ENCODE measurements at regions not wholly inside any gene's neighbourhood (a gene's known extent, or its start where the extent isn't known, plus 50 kb on each side); places are given as distances from the start of the nearest gene placed in this dataset.

DNA sequence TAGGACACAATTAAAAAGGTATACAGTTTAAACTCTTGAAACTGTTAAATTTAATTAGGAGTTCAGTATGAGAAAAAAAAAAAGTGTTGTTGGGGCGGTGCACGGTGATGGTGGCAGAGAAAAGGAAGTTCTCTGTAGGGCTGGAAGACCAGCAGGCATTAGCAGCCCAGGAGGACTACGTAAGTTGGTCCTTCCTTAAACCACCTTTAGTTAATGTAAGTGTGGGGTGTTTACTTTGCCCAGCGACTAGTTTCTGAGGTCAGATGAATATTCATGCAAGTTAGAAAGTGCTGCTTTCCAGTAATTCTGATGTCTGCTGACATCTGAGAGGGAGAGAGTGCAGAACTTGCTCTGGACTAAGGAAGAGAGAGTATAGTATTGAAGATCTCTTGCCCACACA, 54.9 kb downstream of the NKX2-1 start:
- no peak for ATAC-seq

DNA sequence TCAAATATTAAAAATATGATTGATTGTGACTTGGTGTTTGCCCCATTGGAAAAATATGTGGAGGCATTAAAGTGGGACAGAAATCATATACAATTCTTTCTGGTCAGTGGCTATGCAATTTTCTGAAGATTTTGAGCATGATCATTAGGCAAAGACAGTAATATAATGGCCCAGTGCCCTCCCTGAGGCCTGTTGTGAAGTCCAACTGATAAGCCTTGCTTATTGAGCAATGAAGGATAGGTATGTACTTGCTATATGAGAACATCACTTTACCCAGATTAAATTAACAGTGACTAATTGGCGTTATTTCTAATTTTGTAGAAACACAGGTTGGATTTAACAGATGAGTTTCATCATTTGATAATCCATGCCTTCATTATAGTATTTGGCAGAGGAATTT, 57.1 kb downstream of the NKX2-1 start:
- ATAC-seq (peak; percentile 53), DNase-seq (ENCODE audit: low spot score) (no peak)

More for the DNA sequence above, 54.9 kb downstream of the NKX2-1 start:
- DNase-seq (ENCODE audit: low spot score), result no peak

DNA sequence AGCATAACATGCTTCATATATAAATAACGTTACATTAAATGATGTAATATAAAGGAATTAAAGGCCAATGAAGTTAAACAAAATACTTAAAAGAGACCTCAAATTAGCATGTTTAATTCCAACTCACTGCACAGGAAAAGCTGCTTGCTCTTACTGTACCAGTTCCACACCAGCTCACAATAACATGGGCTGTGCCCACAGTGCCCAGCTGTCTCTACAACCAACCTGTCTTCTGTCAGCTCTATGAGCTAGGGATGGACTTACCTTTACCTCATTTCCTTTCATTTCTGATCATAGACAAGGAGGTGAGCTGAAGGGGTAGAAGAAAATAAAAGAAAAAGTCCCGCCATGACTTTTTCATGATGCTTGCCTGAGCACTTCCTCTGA, 64.8 kb downstream of the NKX2-1 start:
- DNase-seq (ENCODE audit: low spot score) (no peak), ATAC-seq (peak; percentile 16)

DNA sequence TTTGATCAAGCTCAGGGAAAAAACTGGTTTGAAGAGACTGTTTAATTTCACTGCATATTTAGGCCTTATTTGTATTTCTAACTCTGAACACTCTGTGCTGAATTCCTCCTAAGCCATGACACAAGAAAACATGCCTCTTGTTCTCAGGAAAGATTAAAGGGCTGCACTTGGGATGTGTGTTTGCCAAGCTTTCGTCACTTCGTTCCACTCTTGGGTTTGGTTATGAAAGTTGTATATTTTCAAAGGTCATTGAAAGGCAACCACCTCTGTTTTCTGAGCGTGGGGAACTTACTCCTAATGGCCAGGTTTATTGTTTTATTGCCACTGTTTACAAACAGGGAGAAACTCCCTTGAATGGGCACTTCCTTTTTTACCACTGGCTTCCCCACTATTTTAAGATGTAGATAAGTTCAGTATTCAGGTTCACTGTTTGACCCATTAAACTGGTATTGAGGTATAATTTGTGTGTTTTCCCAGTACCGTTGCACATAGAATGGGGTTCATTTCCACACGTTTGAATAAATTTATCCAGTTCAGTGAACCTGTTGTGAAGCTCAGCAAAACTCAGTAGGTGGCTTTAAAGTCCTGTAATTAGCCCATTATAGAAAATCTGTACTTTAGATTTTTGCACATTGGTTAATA, 65.3 kb downstream of the NKX2-1 start:
- DNase-seq (ENCODE audit: low spot score), result peak; percentile 64
- peak; percentile 79 for ATAC-seq

DNA sequence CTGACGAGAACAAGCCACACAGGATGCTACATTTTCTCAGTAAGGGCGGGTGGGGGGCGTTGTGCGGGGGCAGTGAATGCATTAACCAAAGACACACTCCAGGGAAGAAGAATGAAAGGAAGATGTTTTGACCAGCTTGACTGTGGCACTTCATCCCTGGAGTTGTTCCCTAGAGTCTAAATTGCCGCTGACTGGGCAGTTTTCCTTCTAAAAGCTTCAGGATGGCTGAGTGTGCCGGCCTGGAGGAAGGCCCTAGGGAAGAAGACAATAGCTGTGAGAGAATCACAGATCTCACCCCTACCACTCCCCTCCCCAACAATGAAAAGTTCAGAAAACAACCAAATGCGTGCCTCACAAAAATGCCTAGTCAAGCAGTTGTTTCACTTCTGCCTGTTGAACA, 67.2 kb downstream of the NKX2-1 start:
- DNase-seq (ENCODE audit: low spot score) (no peak), ATAC-seq (no peak)

DNA sequence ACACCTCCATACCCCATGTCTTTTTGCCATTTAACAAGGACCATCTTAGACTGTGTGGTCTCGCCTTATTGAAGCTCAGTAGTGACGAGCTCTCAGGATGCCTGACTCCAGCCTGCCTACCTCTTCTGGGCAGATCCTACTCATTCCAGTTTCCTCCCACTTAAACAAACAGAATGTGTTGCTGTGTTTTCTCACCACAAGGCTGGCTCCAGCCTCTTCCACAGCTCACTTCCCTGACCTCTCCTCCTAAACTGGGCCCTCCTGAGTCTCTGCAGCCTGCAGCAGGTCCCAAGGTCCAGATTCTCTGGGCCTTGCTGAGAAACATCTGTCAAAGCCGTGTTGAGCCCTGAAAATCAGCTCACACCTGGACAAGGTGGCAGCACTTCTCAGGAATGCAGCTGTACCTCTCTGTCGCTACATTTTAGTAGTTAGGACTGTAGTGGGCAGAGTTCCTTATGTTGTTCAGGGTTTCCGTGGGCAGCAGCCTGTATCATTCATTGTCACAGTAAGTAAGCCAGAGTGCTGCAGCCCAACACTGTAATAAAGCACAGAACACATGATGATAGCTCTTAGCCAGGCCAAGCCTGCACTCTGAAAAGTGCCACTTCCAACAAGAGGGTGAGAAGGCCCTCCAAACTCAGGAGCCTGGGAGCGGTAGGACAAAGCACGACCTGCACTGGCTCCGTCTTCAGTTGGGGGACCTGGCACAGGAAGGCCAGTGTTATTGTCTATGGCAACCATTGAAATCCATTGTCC, 68.5 kb downstream of the NKX2-1 start:
- peak; percentile 80 for ATAC-seq
- DNase-seq (ENCODE audit: low spot score), result peak; percentile 49

DNA sequence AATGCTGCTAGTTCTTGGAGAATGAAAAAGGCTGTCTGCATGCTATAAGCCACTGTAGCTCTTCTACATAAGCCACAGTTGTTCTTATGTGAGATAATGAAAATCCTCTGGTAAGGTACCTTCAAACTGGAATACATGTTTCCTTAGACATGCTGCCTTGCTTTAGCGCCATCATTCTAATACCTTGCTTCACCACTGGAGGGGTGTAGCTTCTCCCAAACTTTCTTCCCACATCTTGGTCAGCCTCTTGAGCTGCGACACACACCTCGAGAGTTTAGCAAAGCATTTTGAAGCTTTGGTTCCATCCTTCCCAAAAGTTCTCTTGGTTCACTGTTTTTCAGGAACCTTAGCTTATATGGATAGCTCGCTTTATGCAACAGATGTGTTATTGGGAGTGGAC, 69.5 kb downstream of the NKX2-1 start:
- ATAC-seq (no peak), DNase-seq (ENCODE audit: low spot score) (no peak)

DNA sequence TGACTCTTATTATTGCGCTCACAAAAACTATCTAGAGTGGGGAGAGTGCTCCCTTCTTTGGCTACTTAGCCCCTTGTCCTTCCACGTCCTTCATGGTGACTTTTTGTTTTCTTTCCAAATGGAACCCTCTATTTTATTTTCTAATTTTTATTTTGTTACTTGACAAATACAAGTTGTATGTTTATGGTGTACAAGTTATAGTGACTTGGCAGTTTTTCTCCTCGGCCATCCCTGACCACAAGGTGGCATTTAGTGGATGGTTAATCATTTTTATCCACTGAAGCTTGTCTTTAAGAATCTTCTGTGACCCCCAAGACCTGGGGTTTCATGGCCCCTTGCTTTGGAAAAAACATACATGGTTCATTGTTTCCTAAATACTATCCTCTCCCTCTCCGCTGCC, 70.1 kb downstream of the NKX2-1 start:
- DNase-seq (ENCODE audit: low spot score) (no peak), ATAC-seq (no peak)

DNA sequence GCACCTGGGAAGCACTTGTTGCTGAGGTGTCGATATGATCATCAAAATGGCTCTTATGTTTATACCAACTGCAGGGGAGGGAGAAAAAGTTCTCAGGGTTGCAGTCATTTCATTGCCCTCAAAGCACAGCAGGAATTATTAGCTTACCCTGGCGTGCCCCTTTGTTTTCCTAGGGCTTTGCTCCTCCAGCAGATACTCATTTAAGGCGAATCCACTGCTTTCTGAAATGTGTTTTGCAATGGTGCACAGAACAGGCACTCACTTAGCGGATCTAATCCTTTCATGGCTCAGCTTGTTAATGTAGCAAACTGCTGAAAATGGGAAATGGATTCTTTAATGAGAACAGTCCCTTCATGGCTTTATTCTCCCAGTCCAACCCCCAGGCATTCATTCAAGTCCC, 76.7 kb downstream of the NKX2-1 start:
- DNase-seq (ENCODE audit: low spot score), result no peak
- no peak for ATAC-seq

DNA sequence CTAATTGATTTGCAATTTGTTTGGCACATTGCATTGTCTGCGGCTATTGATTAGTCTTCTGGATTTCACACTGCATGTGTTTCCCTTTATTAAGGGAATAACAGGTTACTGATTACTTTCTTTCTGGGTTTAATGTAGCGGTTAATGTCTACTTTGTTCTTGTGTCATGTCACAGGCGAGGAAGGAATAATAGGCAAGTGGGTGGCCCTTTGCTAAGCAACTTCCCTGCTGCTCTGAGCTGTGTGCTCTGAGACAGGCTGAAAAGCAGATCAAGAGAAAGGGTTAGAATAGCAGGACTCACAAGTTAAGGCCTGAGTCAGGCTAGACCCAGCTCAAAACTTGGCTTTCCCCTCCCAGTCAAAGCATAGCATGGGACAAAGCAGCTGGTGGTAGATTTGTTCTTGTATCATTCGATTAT, 77.2 kb downstream of the NKX2-1 start:
- peak; percentile 44 for ATAC-seq
- no peak for DNase-seq (ENCODE audit: low spot score)

DNA sequence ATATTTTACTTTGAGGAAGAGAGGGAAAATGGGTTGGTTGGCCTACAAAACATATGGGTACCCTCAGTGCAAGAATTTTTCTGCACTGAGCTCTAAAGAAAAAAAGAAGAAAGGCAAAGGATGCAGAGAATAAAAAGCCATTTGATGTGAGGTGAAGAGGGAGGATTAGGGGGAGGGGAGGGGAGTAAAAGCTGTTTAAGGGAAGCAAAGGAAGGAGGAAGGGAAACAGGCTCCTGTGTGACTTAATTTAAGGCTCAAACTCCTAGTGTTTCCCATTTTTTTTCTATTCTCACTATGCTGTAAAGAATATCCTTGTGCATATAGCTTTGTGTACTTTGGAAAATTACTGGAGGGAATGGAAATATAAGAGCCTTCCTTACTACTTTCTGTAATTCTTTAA, 78.7 kb downstream of the NKX2-1 start:
- ATAC-seq, result no peak

DNA sequence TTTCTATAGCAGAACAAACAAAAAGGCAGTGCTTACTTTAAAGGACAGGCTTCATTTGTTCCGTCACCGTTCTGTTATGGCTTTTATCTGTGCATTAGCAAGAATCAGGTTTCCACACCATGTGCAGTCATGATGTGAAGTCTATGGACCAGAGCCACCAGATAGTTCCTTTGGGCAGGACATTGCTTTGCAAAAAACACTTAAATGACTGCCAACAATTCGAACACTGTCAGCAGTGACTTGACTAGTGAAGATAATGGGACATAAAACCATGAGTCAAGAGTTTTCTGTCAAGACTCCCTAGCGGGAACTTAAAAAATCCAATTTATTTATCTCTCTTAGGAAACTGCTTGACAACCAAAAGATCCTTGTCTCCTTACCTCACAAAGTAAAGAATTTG, 80.3 kb downstream of the NKX2-1 start:
- DNase-seq (ENCODE audit: low spot score), result no peak
- ATAC-seq, result peak; percentile 60

More for the DNA sequence above, 78.7 kb downstream of the NKX2-1 start:
- DNase-seq (ENCODE audit: low spot score), result no peak

DNA sequence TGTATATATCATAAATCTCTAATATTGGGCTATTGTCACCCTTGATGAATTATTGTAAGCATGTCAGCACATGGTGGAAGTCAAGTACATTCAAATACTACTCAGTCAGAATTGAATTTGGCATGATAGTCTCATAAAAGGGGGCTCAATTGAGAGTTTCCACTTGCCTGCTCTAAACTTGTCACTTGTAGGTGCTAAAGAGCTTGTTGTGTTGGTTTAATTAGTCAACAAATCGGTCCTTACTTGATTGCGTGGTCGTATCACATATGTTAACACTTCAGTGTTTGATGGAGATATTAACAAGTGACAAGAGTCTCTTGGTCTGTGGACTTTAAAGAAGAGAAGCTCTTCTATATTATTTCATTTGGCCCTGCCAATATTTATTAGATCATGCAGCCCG, 81.1 kb downstream of the NKX2-1 start:
- DNase-seq (ENCODE audit: low spot score) (no peak), ATAC-seq (no peak)

DNA sequence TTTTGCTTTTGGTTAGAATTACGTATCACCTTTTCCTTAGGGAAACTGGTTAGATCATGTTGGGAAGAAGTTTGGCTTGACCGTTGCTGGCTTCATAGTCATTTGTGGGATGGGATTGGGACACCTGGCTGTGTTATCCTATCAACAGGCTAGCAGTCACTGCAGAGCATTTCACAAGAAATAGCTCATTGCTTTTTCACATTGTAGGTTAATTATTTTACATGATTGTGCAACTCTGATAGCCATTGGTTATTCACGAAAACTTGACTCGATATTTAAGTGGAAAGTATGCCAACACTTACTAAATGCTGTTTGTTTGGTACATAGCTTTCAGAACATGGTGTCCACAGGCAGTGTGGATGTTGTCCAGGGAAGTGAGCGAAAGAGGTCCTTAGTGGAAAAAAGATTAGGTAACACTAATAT, 89.4 kb downstream of the NKX2-1 start:
- ATAC-seq (peak; percentile 94), DNase-seq (ENCODE audit: low spot score) (peak; percentile 81)

DNA sequence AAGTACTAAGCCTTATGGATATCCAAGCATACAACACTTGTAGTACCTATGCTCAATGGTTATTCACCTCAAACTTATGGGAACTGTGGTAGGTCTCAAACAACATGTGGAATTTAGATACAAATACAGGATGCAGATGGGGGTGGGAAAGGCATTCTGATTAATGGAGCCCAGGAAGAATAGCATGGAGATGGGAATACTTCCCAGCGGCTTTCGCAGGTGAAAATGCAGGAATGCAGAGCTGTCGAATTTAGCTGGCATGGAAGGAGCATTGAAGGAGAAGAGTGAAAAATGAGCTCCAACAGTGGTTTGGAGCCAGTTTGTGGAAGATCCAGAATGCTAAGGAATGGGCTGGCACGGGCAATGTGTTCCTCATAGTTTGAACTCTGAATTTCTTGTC, 89.9 kb downstream of the NKX2-1 start:
- peak; percentile 57 for ATAC-seq
- DNase-seq (ENCODE audit: low spot score), result no peak

DNA sequence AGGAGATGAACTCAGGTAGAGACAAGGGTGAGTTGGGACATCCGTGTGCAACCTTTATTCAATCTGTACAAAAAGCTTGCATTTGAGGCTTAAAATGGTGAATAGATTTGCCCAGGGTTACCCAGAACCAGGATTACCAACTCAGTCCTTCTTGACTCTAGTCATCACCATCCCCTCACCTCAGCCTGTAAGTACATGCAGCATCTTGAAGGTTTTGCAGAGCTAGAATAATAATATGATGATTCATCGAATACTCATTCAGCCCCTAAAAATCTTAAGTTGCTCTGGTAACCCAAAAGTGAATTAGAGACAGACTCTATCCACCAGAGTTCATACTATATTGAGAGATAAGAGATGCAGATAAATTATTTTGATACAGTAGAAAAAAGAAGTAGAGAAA, 90.3 kb downstream of the NKX2-1 start:
- DNase-seq (ENCODE audit: low spot score) (no peak), ATAC-seq (no peak)

DNA sequence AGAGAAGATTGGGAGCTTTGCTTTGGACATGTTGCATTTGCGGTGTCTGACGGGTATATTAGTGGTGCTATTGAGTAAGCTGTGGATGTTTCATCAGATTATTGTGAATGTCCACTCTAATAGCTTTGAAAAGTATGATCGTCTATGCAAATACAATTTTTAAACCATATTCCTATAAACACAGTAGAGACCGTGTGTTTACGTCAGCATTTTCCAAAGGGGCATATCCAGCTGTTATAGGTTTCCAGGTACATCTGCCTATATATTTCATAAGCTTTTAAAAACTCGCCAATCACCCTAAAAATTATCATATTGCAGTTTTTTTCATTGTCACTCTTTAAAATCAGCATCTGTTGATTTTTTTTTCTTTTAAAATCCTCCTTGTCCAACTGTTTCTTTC, 91.7 kb downstream of the NKX2-1 start:
- no peak for DNase-seq (ENCODE audit: low spot score)
- no peak for ATAC-seq

DNA sequence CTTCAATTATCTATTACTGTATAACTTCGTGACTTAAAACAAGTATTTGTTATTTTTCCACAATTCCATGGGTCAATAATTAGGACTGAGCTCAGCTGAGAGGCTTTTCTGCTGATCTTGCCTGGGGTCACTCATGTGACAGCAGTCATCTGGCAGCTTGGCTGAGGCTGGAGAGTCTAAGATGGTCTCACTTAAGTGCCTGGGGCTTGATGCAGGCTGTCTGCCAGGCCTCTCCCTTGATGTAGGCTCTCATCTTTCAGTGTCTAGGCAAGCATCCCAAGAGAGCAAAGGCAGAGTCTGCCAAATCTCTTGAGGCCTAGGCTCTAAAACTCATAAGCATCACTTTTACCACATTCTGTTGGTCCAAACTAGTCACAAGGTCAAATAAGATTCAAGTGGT, 93.2 kb downstream of the NKX2-1 start:
- DNase-seq (ENCODE audit: low spot score) (no peak), ATAC-seq (no peak)

DNA sequence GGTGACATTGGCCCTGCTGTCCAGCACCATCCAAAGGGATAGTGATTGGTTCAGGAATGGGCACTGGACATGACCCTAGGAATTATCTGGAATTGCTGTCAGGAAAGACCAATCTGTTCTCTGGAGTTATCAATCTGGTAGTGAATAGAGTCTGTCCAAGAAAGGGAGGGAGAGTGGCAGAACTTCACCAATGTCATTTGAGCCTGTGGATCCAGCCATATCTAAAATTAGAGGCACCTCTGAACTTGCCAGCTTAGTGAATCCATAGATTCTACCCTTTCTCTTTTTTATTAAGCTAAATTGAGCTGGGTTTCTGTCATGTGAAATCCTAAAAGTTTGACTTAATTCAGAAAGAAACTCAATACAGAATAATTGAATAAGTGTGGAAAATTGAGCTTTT, 93.9 kb downstream of the NKX2-1 start:
- ATAC-seq (no peak), DNase-seq (ENCODE audit: low spot score) (no peak)

DNA sequence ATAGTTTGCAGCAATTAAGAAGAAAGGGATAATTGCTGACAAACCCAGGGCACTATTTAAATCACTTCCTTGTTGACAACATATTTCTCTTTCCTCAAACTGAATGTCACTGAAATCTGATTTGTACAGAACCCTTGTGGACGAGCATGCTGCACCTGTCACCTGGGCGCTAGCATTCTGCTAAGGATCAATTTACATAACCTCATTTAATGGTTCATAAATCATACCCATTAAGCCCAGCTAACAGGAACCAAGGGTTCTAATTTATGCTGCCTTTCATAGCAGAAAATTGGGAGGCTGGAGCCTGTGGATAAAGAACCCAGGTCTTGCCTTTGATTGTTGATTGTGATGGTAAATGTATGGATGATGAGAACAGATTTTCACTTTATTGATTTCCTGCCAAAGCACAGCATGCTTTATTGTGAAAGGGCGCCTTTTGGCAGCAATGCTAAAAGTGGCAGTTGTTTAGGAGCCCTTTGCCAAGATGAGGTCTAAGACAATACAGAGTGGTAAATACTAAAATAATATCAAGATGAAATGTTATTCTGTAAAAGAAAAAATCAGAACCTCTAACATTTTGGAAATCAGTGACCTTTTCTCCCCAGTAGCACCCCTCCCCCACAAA, 95.4 kb downstream of the NKX2-1 start:
- ATAC-seq (peak; percentile 29), DNase-seq (ENCODE audit: low spot score) (no peak)

DNA sequence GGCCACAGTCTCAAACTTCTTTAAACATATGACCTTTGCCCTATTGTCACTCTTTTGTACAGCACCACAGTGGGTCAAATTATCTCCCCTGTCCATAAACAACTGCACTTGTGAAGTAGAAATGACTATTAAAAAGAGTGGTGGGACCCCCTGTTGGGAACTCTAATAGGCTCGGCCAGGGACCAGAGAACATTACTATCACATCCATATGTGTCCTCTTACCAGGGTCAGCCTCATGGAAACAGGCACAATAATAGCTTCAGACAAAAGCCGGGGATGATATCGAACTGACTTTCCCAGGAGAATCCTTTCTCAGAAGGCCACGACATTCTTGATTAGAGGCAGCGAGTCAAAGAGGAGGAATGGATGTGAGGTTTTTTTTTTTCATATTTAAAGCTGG, 96.6 kb downstream of the NKX2-1 start:
- no peak for DNase-seq (ENCODE audit: low spot score)
- ATAC-seq, result no peak

DNA sequence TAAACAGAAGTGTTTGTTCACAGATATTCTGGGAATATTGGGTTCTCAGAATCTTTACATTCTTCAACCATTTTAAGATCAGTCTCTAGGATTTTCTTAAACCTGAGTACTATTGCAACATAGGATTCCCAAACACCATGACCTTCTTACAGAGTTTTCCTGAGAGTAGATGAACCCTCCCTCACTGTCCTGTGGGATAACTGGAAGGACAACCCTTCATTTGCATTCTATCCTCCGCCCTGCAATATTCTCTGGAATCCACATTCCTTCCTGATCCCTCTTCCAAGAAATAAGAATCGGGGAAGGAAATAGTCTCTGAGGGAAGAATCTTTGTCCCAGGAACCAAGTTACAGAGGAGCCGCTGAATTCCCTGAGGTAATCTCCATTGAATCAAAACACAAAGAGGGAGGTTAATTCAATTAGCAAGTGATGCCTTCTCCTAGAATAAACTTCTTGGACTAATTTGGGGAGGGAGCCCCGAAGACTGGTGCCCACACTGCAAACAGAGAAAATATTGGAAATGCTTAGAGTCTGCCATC, 99.8 kb upstream of the MBIP start:
- no peak for ATAC-seq

More for the DNA sequence above, 99.8 kb upstream of the MBIP start:
- no peak for DNase-seq (ENCODE audit: low spot score)
